ENCODE measurements at regions not wholly inside any gene's neighbourhood (a gene's known extent, or its start where the extent isn't known, plus 50 kb on each side); places are given as distances from the start of the nearest gene placed in this dataset.

- H3K4me3 ChIP-seq, result no peak overlapping the region
- no peaks in the 10 kb centered on the region for H3K27me3 ChIP-seq
- no peak for TF ChIP-seq CTCF (IDR thresholded peaks at IDR 0.05; ENCODE audit: low read depth, low read length)
- H3K4me1 ChIP-seq (ENCODE audit: low read depth), result no peaks in the 10 kb centered on the region
- no peaks in the 10 kb centered on the region for H3K36me3 ChIP-seq
- H3K27ac ChIP-seq, result no peak overlapping the region
- H3K9me3 ChIP-seq (ENCODE audit: low read depth), result no peaks in the 10 kb centered on the region
- no peak for DNase-seq (ENCODE audit: low read depth in 1 of 2, low spot score in 1 of 2)
Observed at GRCh38 chr5:5805916-5806315, 383.4 kb downstream of the ICE1 start.

- no peaks in the 10 kb centered on the region for H3K4me1 ChIP-seq (ENCODE audit: low read depth)
- no peaks in the 10 kb centered on the region for H3K27me3 ChIP-seq
- no peak for TF ChIP-seq CTCF (IDR thresholded peaks at IDR 0.05; ENCODE audit: low read depth, low read length)
- H3K4me3 ChIP-seq, result no peak overlapping the region
- no peak for DNase-seq (ENCODE audit: low read depth in 1 of 2, low spot score in 1 of 2)
- H3K36me3 ChIP-seq, result no peaks in the 10 kb centered on the region
- no peak overlapping the region for H3K27ac ChIP-seq
- no peaks in the 10 kb centered on the region for H3K9me3 ChIP-seq (ENCODE audit: low read depth)
Observed at GRCh38 chr5:5804478-5805233, 382.2 kb downstream of the ICE1 start.

- no peaks in the 10 kb centered on the region for H3K27me3 ChIP-seq
- H3K4me3 ChIP-seq, result no peak overlapping the region
- no peak overlapping the region for H3K27ac ChIP-seq
- H3K36me3 ChIP-seq, result no peaks in the 10 kb centered on the region
- no peak for DNase-seq (ENCODE audit: low read depth in 1 of 2, low spot score in 1 of 2)
- H3K4me1 ChIP-seq (ENCODE audit: low read depth), result no peaks in the 10 kb centered on the region
- no peaks in the 10 kb centered on the region for H3K9me3 ChIP-seq (ENCODE audit: low read depth)
- no peak for TF ChIP-seq CTCF (IDR thresholded peaks at IDR 0.05; ENCODE audit: low read depth, low read length)
Observed at GRCh38 chr5:5800801-5801761, 378.6 kb downstream of the ICE1 start.

GRCh38 chr5:5799826-5800225 is 377.3 kb downstream of the ICE1 start:
- DNase-seq (ENCODE audit: low read depth in 1 of 2, low spot score in 1 of 2), result no peak
- Histone ChIP-seq H3K4me3 (no peak overlapping the region), H3K4me1 (ENCODE audit: low read depth) (peaks cover 3% of the 10 kb centered on the region), H3K27ac (no peak overlapping the region), H3K9me3 (ENCODE audit: low read depth) (no peaks in the 10 kb centered on the region), H3K36me3 (no peaks in the 10 kb centered on the region), H3K27me3 (no peaks in the 10 kb centered on the region)
- no peak for TF ChIP-seq CTCF (IDR thresholded peaks at IDR 0.05; ENCODE audit: low read depth, low read length)

- Histone ChIP-seq H3K27me3 (no peaks in the 10 kb centered on the region), H3K4me3 (no peak overlapping the region), H3K9me3 (ENCODE audit: low read depth) (no peaks in the 10 kb centered on the region), H3K27ac (no peak overlapping the region), H3K4me1 (ENCODE audit: low read depth) (peaks cover 6% of the 10 kb centered on the region), H3K36me3 (no peaks in the 10 kb centered on the region)
- no peak for DNase-seq (ENCODE audit: low read depth in 1 of 2, low spot score in 1 of 2)
- TF ChIP-seq CTCF (IDR thresholded peaks at IDR 0.05; ENCODE audit: low read depth, low read length), result no peak
Observed at GRCh38 chr5:5799229-5799628, 376.8 kb downstream of the ICE1 start.

Measured in cardiac muscle cell (in vitro differentiated cells and primary cell).